ENCODE measurements at regions not wholly inside any gene's neighbourhood (a gene's known extent, or its start where the extent isn't known, plus 50 kb on each side); places are given as distances from the start of the nearest gene placed in this dataset.

DNA sequence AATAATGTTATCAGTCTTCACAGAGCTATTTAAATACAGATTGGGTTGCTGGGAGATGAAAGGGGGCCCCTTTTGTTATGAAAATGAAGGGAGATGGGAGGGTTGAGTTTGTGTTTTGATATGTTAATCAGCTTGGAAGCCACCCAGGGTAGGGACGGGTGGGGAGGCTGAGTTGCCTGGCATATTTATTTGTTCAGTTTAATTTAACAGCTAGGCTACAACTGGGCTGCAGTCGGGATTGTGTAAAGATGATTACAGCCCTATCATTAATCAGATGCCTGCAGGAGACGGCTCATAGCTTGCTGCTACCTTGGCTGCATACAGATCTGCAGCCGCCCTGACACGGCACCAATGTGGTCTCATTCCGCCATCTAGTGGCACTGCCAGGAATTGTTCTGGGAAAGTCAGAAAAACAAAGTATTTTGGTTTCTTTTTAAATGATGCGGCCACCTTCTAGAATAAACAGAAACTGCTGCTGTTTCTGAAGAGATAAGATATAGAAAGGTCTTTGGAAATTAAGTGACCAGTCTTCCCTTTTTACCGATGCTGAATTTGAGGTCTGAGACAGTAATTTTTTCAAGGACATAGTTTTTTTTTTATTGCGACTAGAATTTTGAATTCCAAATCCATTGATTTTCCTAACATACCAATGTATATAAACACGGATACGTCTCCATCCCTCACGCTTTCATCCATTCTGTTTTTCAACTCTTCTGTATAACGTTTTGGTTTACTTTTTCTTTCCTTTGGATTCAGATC is 458.0 kb upstream of the ASIC2 start:
- H3K4me1 Mint-ChIP-seq = peaks cover 12% of the 10 kb centered on the region
- H3K27me3 Mint-ChIP-seq (ENCODE audit: low read depth) = peaks cover 68% of the 10 kb centered on the region
- no peak overlapping the region for H3K27ac Mint-ChIP-seq
- H3K9me3 Mint-ChIP-seq = peaks cover 10% of the 10 kb centered on the region
- peak; percentile 52 to 86 for DNase-seq (ENCODE audit: low spot score in 2 of 2, unreplicated experiment in 2 of 2)
- TF ChIP-seq, protein P1, sequence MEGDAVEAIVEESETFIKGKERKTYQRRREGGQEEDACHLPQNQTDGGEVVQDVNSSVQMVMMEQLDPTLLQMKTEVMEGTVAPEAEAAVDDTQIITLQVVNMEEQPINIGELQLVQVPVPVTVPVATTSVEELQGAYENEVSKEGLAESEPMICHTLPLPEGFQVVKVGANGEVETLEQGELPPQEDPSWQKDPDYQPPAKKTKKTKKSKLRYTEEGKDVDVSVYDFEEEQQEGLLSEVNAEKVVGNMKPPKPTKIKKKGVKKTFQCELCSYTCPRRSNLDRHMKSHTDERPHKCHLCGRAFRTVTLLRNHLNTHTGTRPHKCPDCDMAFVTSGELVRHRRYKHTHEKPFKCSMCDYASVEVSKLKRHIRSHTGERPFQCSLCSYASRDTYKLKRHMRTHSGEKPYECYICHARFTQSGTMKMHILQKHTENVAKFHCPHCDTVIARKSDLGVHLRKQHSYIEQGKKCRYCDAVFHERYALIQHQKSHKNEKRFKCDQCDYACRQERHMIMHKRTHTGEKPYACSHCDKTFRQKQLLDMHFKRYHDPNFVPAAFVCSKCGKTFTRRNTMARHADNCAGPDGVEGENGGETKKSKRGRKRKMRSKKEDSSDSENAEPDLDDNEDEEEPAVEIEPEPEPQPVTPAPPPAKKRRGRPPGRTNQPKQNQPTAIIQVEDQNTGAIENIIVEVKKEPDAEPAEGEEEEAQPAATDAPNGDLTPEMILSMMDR (IDR thresholded peaks at IDR 0.05; ENCODE audit: unreplicated experiment) = peak; percentile 97
- H3K36me3 Mint-ChIP-seq = no peaks in the 10 kb centered on the region
- peak overlapping the region; percentile 42 for H3K4me3 Mint-ChIP-seq

DNA sequence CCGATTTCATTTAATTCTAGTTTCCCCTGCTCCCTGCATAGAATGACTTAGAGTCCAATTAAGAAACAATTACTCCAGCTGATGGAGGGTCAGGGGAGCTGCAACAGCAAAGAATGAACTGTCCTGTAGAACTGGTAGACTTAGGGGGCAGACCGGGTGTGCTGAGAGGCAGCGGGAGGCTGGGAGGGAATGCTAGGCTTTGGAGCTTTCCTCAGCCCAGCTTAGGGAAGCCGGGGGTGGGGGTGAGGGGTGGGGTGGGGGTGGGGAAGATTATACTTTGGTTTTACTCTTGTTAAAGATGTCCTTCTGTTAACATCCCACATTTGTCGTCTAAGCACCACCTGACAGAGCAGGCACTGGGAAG is 458.6 kb upstream of the ASIC2 start:
- no peak overlapping the region for H3K27ac Mint-ChIP-seq
- no peaks in the 10 kb centered on the region for H3K36me3 Mint-ChIP-seq
- H3K4me3 Mint-ChIP-seq = peak overlapping the region; percentile 42
- peaks cover 10% of the 10 kb centered on the region for H3K9me3 Mint-ChIP-seq
- DNase-seq (ENCODE audit: low spot score in 2 of 2, unreplicated experiment in 2 of 2) = no peak
- peaks cover 73% of the 10 kb centered on the region for H3K27me3 Mint-ChIP-seq (ENCODE audit: low read depth)
- peaks cover 12% of the 10 kb centered on the region for H3K4me1 Mint-ChIP-seq
- TF ChIP-seq, protein P1 (IDR thresholded peaks at IDR 0.05; ENCODE audit: unreplicated experiment) = no peak

DNA sequence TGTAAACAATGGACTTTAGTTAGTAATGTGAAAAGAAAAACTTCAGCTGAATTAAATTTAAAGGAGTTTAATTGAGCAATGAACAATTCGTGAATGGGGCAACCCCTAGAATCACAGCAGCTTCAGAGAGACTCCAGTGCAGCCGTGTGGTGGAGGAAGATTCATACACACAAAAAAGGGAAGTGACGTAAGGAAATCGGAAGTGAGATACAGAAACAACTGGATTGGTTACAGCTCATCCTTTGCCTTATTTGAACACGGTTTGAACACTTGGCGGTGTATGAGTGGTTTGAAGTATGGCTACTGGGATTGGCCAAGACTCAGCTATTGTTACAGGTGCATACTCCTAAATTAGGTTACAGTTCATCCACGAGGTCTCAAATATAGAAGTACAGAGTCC is 460.4 kb upstream of the ASIC2 start:
- Mint-ChIP-seq H3K27ac (no peak overlapping the region), H3K36me3 (no peaks in the 10 kb centered on the region), H3K9me3 (peaks cover 10% of the 10 kb centered on the region), H3K4me3 (no peak overlapping the region), H3K27me3 (ENCODE audit: low read depth) (peaks cover 74% of the 10 kb centered on the region), H3K4me1 (peaks cover 12% of the 10 kb centered on the region)
- no peak for DNase-seq (ENCODE audit: low spot score in 2 of 2, unreplicated experiment in 2 of 2)
- TF ChIP-seq, protein P1 (IDR thresholded peaks at IDR 0.05; ENCODE audit: unreplicated experiment) = no peak

DNA sequence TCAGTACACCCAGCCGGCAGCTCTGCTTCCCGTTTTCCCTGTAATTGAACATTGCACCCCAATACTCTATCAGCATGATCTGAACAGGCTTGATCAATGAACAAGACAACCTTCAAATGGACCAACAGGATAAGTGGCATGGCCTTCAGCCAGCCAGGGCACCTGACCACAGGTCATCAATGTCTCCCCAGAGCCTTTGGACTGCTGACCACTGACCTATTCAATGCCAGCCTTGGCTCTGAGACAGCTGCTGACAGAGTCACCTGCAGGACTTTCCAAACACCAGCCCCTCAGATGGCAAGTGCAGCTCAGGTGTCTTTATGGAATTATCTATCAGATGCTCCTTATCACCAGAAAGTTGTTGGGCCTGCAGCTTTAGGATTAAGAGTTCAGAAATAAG is 462.9 kb upstream of the ASIC2 start:
- TF ChIP-seq, protein P1 (IDR thresholded peaks at IDR 0.05; ENCODE audit: unreplicated experiment) = no peak
- no peak for DNase-seq (ENCODE audit: low spot score in 2 of 2, unreplicated experiment in 2 of 2)
- Mint-ChIP-seq H3K36me3 (no peaks in the 10 kb centered on the region), H3K27ac (no peak overlapping the region), H3K4me3 (no peak overlapping the region), H3K4me1 (peaks cover 5% of the 10 kb centered on the region), H3K9me3 (peaks cover 10% of the 10 kb centered on the region), H3K27me3 (ENCODE audit: low read depth) (peaks cover 64% of the 10 kb centered on the region)

DNA sequence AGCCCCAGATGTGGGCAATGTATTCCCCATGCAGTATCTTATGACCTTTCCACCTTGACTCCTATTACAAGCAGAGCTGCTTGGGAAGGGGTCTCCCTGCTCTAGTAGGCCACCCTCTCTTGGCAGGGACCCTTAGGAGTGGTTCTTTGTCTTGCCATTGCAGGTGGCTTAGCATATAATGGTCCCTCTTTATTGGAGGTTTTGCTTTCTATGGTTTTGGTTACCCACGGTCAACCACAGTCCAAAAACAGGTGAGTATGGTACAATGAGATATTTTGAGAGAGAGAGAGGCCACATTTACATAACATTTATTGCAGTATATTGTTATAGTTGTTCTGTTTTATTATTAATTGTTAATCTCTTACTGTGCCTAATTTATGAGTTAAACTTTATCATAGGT is 472.8 kb upstream of the ASIC2 start:
- DNase-seq (ENCODE audit: low spot score in 2 of 2, unreplicated experiment in 2 of 2) = no peak
- no peaks in the 10 kb centered on the region for H3K36me3 Mint-ChIP-seq
- H3K27me3 Mint-ChIP-seq (ENCODE audit: low read depth) = peaks cover 53% of the 10 kb centered on the region
- no peak overlapping the region for H3K27ac Mint-ChIP-seq
- TF ChIP-seq, protein P1 (IDR thresholded peaks at IDR 0.05; ENCODE audit: unreplicated experiment) = no peak
- H3K4me3 Mint-ChIP-seq = no peak overlapping the region
- H3K9me3 Mint-ChIP-seq = no peaks in the 10 kb centered on the region
- H3K4me1 Mint-ChIP-seq = no peaks in the 10 kb centered on the region

All from mesothelial cell of epicardium (in vitro differentiated cells).